K562 (cell line): ENCODE measurements at regions not wholly inside any gene's neighbourhood (a gene's known extent, or its start where the extent isn't known, plus 50 kb on each side); places are given as distances from the start of the nearest gene placed in this dataset.

Experiments
- IRF2 ChIP-seq: sonication (generic); formaldehyde crosslinking; IDR thresholded peaks from 2 replicates; pipeline ENCODE4 v1.8.1; 2022; ENCODE audit warnings: mild to moderate bottlenecking, missing genetic modification reagents
- MCM5 ChIP-seq: fragments of 450-650 bp; IDR thresholded peaks from 2 replicates; pipeline ENCODE4 v1.6.1; 2016; ENCODE audit warnings: low read depth
- MEF2A ChIP-seq: IDR thresholded peaks from 2 replicates; pipeline ENCODE4 v1.6.1; 2011; ENCODE audit warnings: low read depth, mild to moderate bottlenecking, low read length, moderate library complexity; ENCODE audit not compliant: control insufficient read depth
- RAD51 ChIP-seq: fragments of 450-650 bp; IDR thresholded peaks from 2 replicates; pipeline ENCODE4 v1.7.1; 2016; ENCODE audit warnings: low read depth, mild to moderate bottlenecking, borderline replicate concordance
- RBM17 ChIP-seq: fragments of 200-400 bp; formaldehyde crosslinking; IDR thresholded peaks from 2 replicates; pipeline ENCODE4 v1.6.1; 2017; ENCODE audit warnings: low read depth, mild to moderate bottlenecking, low read length, borderline replicate concordance
- RHOXF2B ChIP-seq: fragments of 250-450 bp; sonication (Bioruptor Pico); conservative IDR thresholded peaks from 2 replicates; pipeline ENCODE4 v1.5.1; 2021
- TARDBP ChIP-seq: fragments of 450-650 bp; IDR thresholded peaks from 2 replicates; pipeline ENCODE4 v1.6.1; 2016
- ZKSCAN8 ChIP-seq: fragments of 200-800 bp; sonication (Bioruptor generic); IDR thresholded peaks from 2 replicates; pipeline ENCODE4 v1.6.1; 2016; ENCODE audit warnings: missing genetic modification characterization, missing compliant biosample characterization
- TF ChIP-seq, protein P1 (sequence below), 2 experiments: fragments of 450-650 bp; IDR thresholded peaks; 2 replicates each; pipeline ENCODE4 v1.6.1; 2016
- TF ChIP-seq, protein P2 (sequence below): sonication (generic); formaldehyde crosslinking; IDR thresholded peaks from 2 replicates; pipeline ENCODE4 v1.9.0; 2022; ENCODE audit warnings: mild to moderate bottlenecking, missing genetic modification reagents
- TF ChIP-seq, protein P3 (sequence below): fragments of 250-450 bp; sonication (Bioruptor Pico); IDR thresholded peaks from 2 replicates; pipeline ENCODE4 v1.4.0; 2020; ENCODE audit warnings: borderline replicate concordance
- TF ChIP-seq, protein P4 (sequence below): IDR thresholded peaks from 2 replicates; pipeline ENCODE4 v1.6.1; 2016; ENCODE audit warnings: missing genetic modification characterization, missing compliant biosample characterization
- TF ChIP-seq, protein P5 (sequence below): sonication (generic); formaldehyde crosslinking; IDR thresholded peaks from 2 replicates; pipeline ENCODE4 v1.8.0; 2023; ENCODE audit warnings: missing genetic modification reagents, mild to moderate bottlenecking, borderline replicate concordance
- TF ChIP-seq, protein P6 (sequence below), 2 experiments: fragments of 450-650 bp; conservative IDR thresholded peaks; 2 replicates each; pipeline ENCODE4 v1.6.1; 2017; ENCODE audit warnings: mild to moderate bottlenecking in 2 of 2, moderate library complexity in 2 of 2
- TF ChIP-seq, protein P7 (sequence below): fragments of 450-650 bp; IDR thresholded peaks from 2 replicates; pipeline ENCODE4 v1.6.1; 2016

DNA sequence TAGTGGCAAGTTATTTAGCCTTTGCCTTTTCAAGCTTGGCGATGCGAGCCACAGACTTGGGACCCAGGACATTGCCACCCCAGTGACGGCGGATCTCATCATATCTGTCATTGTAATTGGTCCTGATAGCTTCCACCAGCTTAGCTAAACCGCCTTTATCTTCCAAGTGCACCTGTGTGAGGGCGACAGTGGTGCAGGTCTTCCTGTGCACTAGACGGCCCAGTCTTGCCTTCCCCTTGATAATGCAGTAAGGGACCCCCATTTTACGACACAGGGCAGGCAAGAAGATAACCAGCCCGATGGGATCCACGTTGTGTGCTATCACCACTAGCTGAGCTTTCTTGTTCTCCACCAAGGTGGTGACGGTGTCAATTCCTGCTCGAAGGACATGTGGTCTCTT, 99.6 kb upstream of the ITGB1 start (continued):
- TF ChIP-seq, protein P1, sequence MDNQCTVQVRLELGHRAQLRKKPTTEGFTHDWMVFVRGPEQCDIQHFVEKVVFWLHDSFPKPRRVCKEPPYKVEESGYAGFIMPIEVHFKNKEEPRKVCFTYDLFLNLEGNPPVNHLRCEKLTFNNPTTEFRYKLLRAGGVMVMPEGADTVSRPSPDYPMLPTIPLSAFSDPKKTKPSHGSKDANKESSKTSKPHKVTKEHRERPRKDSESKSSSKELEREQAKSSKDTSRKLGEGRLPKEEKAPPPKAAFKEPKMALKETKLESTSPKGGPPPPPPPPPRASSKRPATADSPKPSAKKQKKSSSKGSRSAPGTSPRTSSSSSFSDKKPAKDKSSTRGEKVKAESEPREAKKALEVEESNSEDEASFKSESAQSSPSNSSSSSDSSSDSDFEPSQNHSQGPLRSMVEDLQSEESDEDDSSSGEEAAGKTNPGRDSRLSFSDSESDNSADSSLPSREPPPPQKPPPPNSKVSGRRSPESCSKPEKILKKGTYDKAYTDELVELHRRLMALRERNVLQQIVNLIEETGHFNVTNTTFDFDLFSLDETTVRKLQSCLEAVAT (IDR thresholded peaks at IDR 0.05) = no peak
- TF ChIP-seq RHOXF2B (CRISPR knock-in tag) = no peak
- no peak for TF ChIP-seq ZKSCAN8 (CRISPR knock-in tag)
- no peak for TF ChIP-seq MEF2A
- TF ChIP-seq, protein P2, sequence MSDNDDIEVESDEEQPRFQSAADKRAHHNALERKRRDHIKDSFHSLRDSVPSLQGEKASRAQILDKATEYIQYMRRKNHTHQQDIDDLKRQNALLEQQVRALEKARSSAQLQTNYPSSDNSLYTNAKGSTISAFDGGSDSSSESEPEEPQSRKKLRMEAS (CRISPR knock-in tag) = no peak
- no peak for TF ChIP-seq TARDBP
- TF ChIP-seq, protein P3, sequence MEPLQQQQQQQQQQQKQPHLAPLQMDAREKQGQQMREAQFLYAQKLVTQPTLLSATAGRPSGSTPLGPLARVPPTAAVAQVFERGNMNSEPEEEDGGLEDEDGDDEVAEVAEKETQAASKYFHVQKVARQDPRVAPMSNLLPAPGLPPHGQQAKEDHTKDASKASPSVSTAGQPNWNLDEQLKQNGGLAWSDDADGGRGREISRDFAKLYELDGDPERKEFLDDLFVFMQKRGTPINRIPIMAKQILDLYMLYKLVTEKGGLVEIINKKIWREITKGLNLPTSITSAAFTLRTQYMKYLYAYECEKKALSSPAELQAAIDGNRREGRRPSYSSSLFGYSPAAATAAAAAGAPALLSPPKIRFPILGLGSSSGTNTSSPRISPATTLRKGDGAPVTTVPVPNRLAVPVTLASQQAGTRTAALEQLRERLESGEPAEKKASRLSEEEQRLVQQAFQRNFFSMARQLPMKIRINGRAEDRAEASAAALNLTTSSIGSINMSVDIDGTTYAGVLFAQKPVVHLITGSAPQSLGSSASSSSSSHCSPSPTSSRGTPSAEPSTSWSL (CRISPR knock-in tag) = no peak
- no peak for TF ChIP-seq RAD51
- TF ChIP-seq, protein P4, sequence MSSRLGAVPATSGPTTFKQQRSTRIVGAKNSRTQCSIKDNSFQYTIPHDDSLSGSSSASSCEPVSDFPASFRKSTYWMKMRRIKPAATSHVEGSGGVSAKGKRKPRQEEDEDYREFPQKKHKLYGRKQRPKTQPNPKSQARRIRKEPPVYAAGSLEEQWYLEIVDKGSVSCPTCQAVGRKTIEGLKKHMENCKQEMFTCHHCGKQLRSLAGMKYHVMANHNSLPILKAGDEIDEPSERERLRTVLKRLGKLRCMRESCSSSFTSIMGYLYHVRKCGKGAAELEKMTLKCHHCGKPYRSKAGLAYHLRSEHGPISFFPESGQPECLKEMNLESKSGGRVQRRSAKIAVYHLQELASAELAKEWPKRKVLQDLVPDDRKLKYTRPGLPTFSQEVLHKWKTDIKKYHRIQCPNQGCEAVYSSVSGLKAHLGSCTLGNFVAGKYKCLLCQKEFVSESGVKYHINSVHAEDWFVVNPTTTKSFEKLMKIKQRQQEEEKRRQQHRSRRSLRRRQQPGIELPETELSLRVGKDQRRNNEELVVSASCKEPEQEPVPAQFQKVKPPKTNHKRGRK = no peak
- TF ChIP-seq, protein P5, sequence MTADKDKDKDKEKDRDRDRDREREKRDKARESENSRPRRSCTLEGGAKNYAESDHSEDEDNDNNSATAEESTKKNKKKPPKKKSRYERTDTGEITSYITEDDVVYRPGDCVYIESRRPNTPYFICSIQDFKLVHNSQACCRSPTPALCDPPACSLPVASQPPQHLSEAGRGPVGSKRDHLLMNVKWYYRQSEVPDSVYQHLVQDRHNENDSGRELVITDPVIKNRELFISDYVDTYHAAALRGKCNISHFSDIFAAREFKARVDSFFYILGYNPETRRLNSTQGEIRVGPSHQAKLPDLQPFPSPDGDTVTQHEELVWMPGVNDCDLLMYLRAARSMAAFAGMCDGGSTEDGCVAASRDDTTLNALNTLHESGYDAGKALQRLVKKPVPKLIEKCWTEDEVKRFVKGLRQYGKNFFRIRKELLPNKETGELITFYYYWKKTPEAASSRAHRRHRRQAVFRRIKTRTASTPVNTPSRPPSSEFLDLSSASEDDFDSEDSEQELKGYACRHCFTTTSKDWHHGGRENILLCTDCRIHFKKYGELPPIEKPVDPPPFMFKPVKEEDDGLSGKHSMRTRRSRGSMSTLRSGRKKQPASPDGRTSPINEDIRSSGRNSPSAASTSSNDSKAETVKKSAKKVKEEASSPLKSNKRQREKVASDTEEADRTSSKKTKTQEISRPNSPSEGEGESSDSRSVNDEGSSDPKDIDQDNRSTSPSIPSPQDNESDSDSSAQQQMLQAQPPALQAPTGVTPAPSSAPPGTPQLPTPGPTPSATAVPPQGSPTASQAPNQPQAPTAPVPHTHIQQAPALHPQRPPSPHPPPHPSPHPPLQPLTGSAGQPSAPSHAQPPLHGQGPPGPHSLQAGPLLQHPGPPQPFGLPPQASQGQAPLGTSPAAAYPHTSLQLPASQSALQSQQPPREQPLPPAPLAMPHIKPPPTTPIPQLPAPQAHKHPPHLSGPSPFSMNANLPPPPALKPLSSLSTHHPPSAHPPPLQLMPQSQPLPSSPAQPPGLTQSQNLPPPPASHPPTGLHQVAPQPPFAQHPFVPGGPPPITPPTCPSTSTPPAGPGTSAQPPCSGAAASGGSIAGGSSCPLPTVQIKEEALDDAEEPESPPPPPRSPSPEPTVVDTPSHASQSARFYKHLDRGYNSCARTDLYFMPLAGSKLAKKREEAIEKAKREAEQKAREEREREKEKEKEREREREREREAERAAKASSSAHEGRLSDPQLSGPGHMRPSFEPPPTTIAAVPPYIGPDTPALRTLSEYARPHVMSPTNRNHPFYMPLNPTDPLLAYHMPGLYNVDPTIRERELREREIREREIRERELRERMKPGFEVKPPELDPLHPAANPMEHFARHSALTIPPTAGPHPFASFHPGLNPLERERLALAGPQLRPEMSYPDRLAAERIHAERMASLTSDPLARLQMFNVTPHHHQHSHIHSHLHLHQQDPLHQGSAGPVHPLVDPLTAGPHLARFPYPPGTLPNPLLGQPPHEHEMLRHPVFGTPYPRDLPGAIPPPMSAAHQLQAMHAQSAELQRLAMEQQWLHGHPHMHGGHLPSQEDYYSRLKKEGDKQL = no peak
- TF ChIP-seq MCM5 = no peak
- TF ChIP-seq, protein P6, sequence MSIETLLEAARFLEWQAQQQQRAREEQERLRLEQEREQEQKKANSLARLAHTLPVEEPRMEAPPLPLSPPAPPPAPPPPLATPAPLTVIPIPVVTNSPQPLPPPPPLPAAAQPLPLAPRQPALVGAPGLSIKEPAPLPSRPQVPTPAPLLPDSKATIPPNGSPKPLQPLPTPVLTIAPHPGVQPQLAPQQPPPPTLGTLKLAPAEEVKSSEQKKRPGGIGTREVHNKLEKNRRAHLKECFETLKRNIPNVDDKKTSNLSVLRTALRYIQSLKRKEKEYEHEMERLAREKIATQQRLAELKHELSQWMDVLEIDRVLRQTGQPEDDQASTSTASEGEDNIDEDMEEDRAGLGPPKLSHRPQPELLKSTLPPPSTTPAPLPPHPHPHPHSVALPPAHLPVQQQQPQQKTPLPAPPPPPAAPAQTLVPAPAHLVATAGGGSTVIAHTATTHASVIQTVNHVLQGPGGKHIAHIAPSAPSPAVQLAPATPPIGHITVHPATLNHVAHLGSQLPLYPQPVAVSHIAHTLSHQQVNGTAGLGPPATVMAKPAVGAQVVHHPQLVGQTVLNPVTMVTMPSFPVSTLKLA (conservative IDR thresholded peaks at IDR 0.05) = no peak
- TF ChIP-seq RBM17 = no peak
- TF ChIP-seq, protein P7, sequence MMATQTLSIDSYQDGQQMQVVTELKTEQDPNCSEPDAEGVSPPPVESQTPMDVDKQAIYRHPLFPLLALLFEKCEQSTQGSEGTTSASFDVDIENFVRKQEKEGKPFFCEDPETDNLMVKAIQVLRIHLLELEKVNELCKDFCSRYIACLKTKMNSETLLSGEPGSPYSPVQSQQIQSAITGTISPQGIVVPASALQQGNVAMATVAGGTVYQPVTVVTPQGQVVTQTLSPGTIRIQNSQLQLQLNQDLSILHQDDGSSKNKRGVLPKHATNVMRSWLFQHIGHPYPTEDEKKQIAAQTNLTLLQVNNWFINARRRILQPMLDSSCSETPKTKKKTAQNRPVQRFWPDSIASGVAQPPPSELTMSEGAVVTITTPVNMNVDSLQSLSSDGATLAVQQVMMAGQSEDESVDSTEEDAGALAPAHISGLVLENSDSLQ = no peak
- TF ChIP-seq IRF2 (CRISPR knock-in tag) = no peak
